Endometrium (tissue), 2 donors: ENCODE measurements at regions not wholly inside any gene's neighbourhood (a gene's known extent, or its start where the extent isn't known, plus 50 kb on each side); places are given as distances from the start of the nearest gene placed in this dataset.

Source experiments
- FAIRE-seq: peaks from 2 replicates; lab custom pipeline; 2012; peaks lifted over from hg19 to GRCh38; lab: Jason Lieb, UNC
- donor health status: control.
- donor health status: control.

DNA sequence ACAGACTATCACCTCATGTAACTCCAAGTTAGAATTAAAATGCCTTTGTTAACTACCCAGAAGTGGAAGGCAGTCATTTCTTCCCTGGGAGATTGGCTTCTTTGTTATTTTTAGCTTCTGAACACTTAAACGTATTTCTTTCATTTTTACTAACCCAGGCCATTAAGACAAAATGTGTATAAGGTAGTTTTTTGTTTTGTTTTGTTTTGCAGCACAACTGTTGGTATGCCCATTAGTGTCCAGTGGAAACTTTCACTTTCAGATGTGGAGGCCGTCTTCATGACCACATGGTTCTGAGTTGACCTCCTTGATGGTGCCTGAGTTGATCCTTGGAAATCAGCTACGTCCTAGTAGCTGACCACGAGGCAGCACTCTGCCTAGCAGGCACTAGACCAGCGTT lies 264.6 kb upstream of the ZNF608 start:
- no peak for FAIRE-seq

GRCh38 chr5:125011419-125011818 lies 265.0 kb upstream of the ZNF608 start:
- FAIRE-seq, result no peak

DNA sequence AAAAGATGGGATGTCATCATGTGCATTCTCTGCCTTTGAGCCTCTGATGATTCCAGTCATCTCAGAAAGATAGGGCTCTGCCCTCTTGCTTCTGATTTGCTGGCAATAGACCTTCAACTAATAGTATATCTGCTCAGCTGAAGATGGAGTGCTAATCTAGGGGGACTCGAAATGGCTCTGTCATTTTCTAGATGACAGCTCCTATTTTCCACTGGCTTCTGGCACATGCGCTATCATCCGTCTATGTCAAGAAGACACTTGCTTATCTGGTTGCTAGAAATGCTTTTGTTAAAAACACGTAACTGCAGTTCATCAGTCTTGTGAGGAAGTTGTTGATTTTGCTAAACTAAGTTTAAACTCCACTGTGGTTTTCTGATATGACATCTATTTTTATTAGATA lies 265.5 kb upstream of the ZNF608 start:
- FAIRE-seq, result no peak

DNA sequence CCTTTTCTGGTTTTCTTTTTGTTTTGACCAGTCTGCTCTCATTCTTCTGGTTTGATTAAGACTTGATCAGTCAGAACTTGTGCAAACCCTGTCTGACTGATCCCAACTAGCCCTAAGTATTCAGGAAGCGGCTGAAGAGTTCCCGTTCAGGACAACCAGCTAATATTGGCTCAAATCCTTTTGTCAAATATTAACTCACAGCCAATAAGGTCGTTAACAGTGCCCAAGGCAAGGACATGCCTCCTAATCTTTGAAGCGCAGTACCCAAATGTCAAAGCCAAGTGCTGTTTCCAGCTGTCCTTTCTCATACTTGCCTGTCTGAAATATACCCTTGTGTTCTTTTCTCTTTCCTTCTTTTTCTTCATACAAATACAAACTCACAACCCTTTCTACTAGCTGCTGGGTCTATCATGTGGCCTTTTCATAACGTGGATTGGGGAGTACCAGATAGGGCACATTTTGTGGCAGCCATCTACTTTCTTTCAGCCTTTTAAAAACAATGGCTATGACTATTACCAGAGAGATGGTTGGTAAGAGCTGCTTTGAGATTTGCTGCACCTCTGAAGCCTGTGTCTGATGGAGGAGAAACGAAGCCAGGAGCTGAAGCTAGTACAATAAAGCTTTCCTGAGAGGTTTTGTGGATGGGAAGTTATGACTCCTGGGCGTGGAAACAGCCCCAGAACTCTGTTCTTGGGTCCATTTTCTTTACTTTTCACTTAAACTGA lies 266.4 kb upstream of the ZNF608 start:
- no peak for FAIRE-seq

GRCh38 chr5:125014202-125014601 lies 267.8 kb upstream of the ZNF608 start:
- FAIRE-seq, result no peak

DNA sequence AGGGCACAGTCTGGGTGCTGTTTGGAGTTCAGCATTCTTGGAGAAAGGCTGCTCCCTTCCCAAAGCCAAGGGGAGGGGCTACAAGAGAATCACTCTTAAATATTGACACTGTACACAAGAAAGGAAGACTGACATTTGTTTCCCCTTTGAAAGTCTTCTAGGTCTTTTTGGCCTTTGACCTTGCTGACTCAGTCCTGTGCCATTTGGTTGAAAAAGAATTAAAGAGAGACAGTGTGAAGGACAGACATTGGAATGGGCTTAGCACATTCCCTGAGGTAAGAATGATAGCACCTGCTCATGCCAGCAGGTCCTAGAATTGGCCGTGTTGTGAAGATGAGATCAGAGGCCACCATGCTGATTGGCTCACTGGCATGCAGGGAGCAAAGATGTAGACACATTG lies 271.4 kb upstream of the ZNF608 start:
- no peak for FAIRE-seq

DNA sequence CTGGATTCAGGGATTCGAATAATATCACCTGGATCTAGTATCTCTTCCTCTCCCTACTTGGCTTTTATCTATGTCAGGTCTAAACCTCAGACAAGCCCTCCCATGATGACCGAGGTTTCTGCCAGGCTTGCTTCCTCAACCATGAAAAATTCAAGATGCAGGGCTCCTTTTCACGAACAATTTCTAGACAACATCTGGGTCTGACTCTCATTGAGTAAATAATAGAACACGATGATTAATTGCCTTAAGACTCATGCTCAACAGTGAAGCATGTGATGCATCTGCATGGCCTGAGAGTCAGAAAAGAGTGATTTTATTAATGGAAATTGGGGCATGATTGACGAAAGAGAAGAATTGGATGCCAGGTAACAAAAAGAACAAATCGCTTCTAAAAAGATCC lies 277.2 kb upstream of the ZNF608 start:
- FAIRE-seq, result no peak

GRCh38 chr5:125026867-125027731 lies 280.7 kb upstream of the ZNF608 start:
- FAIRE-seq, result peak; percentile 89

GRCh38 chr5:125032286-125032685 lies 285.8 kb upstream of the ZNF608 start:
- no peak for FAIRE-seq

- no peak for FAIRE-seq
Observed at GRCh38 chr5:125033602-125034001, 287.2 kb upstream of the ZNF608 start.

DNA sequence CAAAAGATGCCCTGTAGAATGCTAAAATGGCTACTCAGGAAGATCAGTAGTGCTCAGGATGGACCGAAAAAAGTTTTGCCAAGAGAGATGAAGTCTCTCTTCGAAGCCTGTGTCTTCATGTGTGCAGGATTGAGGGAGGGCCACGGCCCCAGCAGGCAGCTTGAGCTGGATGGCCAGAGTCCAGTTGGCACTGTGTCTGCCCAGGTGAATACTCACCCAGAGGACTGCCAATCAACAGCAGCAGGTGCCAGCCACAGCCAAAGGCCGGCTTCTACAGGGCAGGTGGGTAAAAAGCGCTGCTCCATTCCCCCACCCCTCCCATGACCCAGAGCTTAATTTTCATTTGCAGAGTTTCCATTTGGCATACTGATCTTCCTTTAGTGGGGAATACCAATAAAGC lies 287.9 kb upstream of the ZNF608 start:
- FAIRE-seq, result no peak

- no peak for FAIRE-seq
Observed at GRCh38 chr5:125036494-125036893, 290.1 kb upstream of the ZNF608 start.

- FAIRE-seq, result no peak
Observed at GRCh38 chr5:125037020-125037419, 290.6 kb upstream of the ZNF608 start.

GRCh38 chr5:125037530-125037929 lies 291.1 kb upstream of the ZNF608 start:
- FAIRE-seq, result no peak

DNA sequence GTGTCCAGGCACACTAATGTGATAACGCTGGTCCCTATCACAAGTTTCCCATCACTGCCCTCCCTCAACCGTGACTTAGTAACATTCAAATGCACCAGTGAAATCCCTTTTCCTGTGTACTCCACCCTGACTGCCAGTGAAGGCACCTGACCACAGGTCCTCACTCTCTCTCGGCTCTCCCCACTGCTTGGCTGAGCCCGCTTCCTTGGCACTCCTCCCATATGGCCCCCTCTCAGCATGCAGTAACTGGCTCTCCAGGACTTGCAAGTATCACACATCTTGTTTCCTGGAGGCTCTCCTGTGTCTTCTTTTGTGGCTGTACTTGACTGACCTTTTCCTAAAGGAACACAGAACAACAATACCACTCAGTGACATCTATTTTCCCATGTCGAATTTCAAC lies 292.0 kb upstream of the ZNF608 start:
- no peak for FAIRE-seq

GRCh38 chr5:125041798-125042197 lies 295.4 kb upstream of the ZNF608 start:
- no peak for FAIRE-seq

DNA sequence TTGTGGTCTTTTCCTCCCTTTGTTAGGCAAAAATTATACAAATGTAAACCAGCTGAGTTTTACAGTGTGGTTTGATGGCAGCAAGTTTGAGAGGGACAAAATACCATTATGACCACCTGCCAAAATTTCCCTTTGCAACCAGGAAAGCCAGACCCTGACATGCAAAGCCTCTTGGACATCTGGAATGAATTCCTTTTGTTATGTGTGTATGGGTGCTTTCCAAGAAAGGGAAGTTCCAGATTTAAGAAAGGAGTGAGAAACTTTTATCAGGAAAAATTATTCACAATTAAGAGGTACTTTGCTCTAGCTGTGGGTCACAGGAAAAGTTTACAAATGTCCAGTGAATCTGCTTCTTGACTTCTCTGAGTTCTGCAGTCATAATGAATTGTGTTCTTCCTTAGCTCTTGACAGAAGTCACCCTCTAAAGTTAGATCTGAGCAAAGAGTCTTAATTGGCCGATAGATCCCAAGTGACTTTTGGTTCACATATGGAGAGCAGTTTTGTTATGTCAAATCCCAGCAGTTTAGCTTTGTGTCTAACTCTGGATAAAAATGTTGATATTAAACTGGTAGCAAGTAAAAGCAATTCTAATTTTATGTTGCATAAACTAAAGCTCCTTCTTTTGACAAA lies 295.9 kb upstream of the ZNF608 start:
- FAIRE-seq, result peak; percentile 53

DNA sequence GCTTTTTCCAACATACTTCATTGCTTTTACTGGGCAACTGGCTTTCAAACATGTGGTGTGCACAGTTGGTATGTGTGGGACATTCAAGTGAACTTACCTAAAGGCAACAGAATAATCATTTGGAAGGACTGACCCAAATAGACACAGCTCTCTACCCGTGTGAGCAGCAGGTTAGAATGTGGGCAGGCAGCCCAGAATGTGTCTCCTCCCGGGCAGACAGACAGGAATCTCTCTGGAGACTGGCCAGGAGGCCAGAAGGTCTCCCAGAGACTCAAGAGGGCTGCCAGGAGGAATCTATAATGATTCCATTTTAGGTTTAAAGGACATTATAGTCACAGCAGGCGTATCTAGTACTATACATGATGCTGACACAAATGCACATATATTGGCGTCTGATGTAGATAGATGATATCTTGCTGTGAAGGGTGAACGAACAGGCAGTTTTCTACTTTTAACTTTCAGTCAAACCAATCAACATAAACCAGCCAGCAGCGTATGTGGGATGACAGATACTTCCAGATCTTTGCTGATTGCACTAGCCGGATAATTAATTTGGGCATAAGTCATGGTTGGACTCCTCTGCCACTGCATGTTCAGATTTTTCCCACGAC lies 297.4 kb upstream of the ZNF608 start:
- FAIRE-seq, result no peak

DNA sequence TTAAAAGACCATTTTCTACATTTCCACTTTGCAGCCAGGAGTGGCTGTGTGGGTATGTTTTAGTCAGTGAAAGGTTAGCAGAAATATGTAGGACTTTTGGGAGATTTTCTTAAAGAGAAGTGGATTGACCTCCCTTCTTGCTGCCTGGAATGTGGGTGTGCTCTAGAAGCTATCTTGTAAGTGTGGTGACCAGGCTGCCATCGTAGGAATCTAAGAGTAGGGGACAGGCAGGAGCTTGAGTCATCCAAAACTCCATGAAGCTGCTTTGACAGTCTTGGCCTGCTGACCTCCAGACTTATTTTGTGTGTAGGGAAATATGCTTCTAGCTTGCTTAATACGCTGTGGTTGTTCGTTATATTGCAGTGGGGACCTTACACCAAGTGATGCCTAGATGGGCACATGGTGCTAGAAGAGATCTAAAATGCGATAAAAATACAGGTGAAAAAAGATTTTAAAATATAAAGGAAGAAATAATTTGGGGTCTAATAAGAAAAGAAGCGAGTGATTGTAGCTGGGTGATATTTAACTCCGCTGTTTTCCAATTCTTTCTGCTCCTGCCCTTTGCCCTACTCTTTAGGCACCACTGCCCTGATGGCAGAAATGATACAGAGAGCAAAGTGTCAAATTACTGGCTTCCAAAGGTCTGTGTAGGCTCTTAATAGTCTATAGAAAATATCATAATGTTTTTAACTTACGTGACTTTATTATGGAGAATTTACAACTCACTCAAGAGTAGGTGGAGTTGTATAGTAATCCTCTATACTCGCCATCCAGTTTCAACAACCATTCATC lies 298.2 kb upstream of the ZNF608 start:
- FAIRE-seq, result no peak

DNA sequence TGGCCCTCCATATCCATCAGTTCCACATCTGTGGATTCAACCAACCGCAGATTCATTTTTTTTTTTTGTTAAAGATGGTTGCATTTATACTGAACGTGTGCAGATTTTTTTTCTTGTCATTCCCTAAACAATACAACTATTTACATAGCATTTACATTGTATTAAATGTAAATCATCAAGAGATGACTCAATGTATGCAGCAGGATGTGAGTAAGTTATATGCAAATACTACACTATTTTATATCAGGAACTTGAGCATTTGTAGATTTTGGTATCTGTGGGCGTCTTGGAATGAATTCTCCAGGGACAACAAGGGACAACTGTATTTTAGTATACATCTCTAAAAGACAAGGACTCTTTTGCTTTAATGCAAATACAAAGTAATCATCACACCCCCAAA lies 299.2 kb upstream of the ZNF608 start:
- no peak for FAIRE-seq

- no peak for FAIRE-seq
Observed at GRCh38 chr5:125046838-125047237, 300.4 kb upstream of the ZNF608 start.

GRCh38 chr5:125047871-125048270 lies 301.4 kb upstream of the ZNF608 start:
- FAIRE-seq, result no peak
